ENCODE measurements at regions not wholly inside any gene's neighbourhood (a gene's known extent, or its start where the extent isn't known, plus 50 kb on each side); places are given as distances from the start of the nearest gene placed in this dataset.

GRCh38 chr3:146313031-146313745, 62.3 kb upstream of the PLSCR4 start:
- no peak for TF ChIP-seq POLR2A (IDR thresholded peaks at IDR 0.05)
- TF ChIP-seq, protein P1, sequence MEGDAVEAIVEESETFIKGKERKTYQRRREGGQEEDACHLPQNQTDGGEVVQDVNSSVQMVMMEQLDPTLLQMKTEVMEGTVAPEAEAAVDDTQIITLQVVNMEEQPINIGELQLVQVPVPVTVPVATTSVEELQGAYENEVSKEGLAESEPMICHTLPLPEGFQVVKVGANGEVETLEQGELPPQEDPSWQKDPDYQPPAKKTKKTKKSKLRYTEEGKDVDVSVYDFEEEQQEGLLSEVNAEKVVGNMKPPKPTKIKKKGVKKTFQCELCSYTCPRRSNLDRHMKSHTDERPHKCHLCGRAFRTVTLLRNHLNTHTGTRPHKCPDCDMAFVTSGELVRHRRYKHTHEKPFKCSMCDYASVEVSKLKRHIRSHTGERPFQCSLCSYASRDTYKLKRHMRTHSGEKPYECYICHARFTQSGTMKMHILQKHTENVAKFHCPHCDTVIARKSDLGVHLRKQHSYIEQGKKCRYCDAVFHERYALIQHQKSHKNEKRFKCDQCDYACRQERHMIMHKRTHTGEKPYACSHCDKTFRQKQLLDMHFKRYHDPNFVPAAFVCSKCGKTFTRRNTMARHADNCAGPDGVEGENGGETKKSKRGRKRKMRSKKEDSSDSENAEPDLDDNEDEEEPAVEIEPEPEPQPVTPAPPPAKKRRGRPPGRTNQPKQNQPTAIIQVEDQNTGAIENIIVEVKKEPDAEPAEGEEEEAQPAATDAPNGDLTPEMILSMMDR (IDR thresholded peaks at IDR 0.05): no peak
